ENCODE measurements at regions not wholly inside any gene's neighbourhood (a gene's known extent, or its start where the extent isn't known, plus 50 kb on each side); places are given as distances from the start of the nearest gene placed in this dataset.

- TF ChIP-seq, protein P1, sequence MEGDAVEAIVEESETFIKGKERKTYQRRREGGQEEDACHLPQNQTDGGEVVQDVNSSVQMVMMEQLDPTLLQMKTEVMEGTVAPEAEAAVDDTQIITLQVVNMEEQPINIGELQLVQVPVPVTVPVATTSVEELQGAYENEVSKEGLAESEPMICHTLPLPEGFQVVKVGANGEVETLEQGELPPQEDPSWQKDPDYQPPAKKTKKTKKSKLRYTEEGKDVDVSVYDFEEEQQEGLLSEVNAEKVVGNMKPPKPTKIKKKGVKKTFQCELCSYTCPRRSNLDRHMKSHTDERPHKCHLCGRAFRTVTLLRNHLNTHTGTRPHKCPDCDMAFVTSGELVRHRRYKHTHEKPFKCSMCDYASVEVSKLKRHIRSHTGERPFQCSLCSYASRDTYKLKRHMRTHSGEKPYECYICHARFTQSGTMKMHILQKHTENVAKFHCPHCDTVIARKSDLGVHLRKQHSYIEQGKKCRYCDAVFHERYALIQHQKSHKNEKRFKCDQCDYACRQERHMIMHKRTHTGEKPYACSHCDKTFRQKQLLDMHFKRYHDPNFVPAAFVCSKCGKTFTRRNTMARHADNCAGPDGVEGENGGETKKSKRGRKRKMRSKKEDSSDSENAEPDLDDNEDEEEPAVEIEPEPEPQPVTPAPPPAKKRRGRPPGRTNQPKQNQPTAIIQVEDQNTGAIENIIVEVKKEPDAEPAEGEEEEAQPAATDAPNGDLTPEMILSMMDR (optimal IDR thresholded peaks at IDR 0.05 in 1 of 3, IDR thresholded peaks at IDR 0.05 in 1 of 3, conservative IDR thresholded peaks at IDR 0.05 in 1 of 3; ENCODE audit: extremely low read depth in 1 of 3, insufficient read depth in 2 of 3, low read length in 3 of 3) = no peak
- no peak for TF ChIP-seq EZH2 (IDR thresholded peaks at IDR 0.05; ENCODE audit: low read length)
Observed at GRCh38 chr3:148102156-148102555, 595.5 kb upstream of the AGTR1 start.

Data from keratinocyte (primary cell).